EH (cell line): ENCODE measurements at regions not wholly inside any gene's neighbourhood (a gene's known extent, or its start where the extent isn't known, plus 50 kb on each side); places are given as distances from the start of the nearest gene placed in this dataset.

Source experiments
- DNase-seq: peaks from one replicate; pipeline ENCODE4 v3.0.0-alpha.2; 2015; ENCODE audit warnings: low read depth

DNA sequence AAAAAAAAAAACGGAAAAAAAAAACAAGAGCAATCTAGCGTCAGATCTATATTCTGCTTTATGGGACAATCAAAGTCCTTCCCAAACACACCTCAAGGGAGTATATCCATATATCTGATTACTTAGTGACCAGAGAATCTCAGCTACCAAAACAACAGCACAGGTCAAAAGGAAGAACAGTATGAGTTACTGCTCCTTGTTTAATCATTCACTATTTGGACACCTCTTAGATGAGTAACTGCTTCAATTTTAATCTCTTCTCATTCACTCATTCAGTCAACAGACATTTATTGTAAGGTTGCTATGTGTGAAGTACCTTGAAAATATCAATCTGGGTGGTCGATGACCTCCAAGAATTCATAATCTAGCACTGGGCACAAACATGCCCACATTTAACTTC, 193.2 kb downstream of the IRS2 start:
- no peak for DNase-seq

DNA sequence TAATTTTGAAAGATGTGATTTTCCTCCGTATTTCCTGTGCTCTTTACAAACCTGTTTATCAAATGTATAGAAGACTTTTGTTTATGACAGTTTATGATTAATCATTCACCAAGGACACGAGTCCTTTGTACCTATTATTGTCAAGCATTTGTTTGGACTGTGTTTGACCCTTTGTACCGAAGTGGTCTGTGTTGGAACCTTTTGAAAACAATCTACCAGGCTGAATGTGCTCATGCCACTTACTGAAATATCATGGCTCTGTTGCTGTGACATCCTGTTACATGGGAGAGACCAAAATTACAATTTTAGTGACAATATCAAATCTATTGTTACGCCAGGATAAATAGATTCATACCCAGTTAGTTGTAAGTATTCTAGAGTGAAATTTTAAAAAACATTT, 193.6 kb downstream of the IRS2 start:
- DNase-seq = no peak

DNA sequence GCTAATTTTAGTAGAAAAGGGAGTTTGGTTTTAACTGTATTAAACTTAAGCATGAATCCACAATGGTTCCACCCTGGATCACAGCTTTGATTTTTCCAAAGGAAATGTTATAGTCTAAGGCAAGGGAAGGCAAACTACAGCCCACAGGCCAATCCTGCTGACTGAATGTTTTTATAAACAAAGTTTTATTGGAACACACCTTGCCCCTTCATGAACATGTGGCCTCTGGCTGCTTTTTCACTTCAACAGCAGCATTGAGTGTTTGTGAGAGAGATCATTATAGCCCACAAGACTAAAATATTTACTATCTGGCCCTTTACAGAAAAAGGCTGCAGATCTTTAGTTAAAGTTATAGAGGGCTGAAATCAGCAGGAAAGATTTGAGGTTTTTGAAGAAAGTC, 198.7 kb downstream of the IRS2 start:
- no peak for DNase-seq

DNA sequence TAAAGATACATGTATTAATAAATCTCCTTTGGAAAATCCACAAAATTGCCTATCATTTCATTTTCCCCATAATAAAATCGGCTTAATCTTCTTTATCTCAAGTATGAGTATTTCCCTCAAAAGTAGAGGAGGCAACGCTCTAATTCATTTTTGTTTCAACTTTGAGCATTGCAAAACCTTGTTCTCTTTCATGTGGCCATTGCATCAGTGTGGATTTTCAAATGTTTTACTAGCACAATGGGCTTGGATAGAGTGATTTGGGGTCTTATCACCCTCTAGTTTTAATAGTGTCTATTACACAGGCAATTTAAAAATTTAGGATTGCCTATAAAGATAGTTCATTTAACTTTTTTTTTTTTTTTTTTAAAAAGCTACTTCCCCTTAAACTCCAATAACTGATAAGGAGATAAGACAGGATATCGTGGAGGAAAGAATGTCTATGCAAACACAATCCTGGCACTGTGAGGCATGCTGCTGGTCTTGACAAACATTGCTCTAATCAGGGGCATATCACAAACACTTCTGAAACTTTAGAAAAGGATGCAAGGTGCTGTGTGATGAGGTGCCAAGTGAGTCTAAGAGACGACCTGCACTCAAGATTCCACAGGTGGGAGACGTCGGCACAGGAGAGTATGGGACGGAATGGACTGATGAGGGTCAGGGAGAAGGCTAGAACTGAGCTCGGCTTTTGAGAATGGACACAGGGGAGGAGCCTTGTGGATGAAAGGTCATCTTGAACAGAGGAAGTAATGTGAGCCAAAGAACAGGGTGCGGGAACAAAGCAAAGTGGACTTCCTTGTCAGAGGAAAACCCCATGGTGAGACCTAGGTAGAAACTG, 199.7 kb downstream of the IRS2 start:
- DNase-seq = no peak

DNA sequence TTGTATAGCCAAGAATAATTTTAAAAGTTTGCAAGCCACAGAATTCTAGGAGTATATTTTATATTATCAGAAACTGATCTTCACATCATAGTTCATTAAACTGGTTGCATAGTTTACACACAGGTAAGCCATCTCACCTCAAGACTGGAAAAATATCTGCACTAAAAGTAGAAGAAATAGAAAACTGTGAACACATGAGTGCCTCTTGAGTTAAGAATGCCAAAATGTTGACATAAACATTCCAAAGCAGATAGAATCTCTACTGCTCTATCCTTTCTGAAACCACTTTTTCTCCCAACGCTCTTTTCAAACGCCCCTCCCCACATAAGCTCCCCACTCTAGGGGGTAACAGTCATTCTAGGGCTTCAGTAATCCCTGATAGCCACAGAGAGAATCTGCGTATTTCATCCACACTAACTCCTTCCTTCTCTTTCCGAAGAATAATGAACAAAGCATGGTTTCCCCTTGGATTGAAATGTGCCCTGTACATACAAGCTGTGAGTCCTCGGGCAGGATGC, 201.5 kb downstream of the IRS2 start:
- no peak for DNase-seq

DNA sequence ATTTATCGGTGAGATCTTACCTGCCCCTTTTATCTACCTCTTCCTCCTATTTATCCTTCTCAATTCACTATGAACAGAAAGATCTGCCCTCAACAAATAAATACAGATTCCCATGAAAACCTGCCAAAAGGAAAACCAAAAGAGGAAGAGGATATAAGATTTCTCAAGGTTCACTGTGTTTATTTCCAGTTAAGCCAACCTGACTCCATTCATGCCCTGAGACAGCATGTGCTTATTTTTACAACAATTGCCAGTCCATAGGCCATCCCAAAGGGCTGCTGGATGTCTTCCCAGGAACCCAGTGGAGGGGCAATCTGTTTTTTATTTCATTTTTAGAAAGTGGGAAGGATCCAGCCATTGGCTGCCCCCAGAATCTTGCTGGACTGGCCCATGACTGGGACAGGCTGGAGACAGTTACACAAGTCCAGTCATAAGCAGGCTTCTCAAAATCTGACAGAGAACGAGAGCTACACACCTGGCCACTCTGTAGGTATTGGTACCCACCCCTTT, 209.1 kb downstream of the IRS2 start:
- no peak for DNase-seq

DNA sequence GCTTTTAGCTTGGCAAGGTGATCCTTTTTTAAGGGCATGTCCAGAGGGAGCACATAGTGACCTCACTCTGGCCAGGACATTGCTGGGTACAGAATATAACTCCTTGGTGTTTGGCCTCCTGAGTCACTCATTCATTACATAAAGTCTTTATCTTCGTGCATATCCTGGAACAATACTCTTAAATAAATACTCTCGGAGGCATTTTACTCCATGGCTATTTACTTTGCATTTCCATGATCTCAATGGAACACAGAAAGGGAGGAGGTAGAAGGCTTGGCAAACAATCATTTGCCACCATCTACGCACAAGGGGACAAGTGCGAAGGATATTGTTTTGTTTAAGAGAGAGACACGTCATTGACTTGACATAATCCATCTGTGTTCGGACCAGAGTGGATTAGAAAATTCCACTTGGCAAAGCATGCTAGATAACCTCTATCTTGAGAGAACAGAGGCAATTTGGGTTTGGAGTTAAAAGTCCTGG, 210.0 kb downstream of the IRS2 start:
- no peak for DNase-seq

DNA sequence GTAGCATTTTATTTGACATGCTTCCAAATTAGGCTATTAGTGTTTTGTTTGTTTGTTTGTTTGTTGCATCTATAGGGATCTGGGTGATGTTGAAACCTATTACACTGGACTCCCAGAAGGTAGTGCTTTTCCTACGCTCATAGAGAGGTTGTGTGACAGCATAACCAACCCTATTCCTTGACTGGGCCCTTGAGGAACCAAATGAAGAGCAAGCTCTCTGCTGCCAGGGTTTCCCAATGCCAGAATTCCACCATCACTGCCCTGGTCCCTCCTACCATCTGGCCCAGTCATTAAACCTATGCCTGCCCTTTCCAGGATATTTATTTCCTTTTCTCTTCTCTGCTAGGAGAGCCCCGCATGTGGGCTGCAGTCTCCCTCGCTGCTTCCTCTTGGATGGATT, 210.6 kb downstream of the IRS2 start:
- DNase-seq = no peak

DNA sequence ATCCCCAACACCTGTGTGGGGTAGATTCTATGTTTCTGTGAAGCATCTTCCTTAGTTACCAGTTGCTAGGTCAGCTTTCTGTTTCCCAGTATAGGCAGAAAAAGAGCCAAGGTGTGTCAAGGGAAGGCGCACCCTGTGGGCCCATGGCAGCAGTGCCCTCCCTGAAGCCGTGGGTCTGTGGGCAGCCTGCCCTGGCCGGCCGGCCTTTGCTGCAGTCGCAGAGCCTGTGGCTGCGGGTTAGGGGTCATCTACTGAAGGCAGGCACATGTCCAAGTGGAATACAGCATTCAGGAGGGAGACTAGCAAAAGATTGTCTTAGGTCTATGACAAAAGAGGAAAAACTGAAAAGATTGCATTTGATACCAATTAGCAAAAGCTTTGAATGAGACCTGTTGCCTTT, 214.0 kb downstream of the IRS2 start:
- no peak for DNase-seq

DNA sequence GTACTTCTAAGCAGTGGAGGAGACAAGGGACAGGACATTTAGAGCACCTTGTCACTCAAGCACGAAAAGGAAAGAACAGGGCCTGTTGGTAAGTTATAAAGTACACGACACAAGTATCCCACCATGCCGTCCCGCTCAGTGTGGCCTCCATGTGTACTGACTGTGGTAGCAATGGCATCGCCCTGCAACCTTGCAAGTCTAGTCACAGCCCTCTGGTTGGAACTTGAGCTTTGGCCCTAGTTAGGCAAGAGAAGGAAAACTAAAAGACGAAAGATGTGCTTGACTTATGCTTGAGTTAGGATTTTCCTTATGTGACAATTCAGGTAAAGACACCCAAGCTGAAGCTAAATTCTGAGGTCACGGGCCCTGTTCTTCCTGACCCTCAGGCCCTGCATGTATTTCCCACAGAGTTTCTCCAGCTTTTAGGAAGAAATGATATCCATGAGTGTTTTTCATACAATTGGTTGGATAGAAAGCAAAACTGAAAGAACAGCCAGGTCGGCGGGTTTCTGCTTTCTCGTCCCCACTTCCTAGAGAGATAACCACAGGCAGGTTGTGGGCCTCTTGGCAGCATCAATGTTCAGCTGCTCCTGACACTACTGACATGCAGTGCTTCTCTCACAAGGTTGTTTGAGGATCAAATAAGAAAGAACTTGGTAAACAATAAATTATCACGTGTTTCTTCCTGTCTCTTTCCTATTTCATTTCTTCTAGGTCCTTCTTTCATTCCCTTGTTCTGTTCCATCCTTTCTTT, 216.2 kb downstream of the IRS2 start:
- DNase-seq = no peak

DNA sequence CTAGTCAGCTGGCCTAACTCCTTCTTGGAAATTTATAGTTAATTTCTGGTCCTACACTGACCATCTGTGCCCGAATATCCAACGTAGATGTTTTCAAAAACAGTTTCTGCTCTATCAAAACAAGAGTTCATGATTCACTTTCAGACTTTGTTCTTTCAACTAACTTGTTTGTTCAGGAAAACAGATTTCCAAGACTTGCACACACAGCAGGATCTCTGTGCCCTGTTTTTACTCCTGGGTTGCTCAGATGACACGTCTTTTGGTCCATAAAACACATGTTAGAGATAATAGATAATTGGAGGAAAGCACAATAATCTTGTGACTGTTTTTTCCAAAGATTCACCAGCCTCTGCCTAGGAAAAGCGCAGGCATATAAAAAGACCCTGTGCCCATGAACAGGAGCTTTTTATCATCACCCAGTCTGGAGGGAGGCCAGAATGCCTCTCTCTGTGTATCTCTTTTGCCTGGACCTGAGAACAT, 218.0 kb downstream of the IRS2 start:
- DNase-seq = no peak

DNA sequence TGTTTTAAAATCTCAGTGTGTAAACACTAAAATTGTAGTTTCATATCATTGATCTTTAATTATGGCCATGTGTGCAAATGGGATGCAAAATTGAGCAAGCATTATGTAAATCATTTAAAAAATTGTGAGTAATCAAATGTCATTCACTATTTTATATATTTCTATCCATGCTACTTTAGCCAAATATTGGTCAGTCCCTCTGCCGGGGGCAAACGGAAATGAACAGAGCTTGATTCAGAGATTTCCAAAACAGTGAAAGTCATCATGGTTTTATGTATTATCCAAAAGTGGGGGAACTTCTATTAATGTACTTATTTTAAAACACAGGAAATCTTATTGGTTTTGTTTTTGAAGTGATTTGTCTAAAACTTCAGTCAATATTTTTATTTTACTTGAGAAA, 219.1 kb downstream of the IRS2 start:
- no peak for DNase-seq

DNA sequence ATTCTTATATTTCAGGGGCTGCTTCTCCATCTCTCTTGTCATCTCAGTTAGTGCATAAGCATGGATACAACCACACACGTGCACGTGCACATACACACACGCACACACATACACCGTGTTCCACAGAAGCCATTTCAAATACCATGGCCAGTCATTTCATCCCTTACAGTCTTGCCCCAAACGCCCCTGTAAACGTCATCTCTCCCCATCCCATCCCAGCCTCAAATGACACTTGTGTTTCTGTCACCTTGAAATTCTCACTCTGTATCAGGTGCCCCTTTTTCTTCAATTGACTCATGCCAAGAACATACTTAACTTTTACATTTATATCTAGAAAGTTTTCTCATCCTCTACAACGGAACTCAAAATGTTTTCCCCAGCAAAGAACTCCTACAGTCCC, 220.5 kb downstream of the IRS2 start:
- no peak for DNase-seq

DNA sequence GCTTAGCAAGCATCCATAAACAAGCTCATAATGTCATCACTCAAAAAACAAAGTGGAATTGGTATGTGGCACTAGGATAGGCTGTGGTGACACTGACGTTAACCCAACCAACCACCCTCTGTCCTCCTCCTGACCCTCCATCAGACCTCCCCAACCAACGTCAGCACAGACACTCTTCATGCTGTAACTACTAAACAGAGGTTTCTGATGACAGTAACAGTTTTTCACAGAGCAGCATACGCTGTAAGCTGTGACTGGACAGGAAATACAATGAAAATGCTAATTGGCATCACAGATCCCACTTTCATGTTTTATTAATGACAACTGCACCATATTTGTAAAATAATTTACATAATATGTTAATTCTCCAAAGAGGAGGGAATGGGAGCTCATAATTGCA, 238.0 kb downstream of the IRS2 start:
- no peak for DNase-seq

DNA sequence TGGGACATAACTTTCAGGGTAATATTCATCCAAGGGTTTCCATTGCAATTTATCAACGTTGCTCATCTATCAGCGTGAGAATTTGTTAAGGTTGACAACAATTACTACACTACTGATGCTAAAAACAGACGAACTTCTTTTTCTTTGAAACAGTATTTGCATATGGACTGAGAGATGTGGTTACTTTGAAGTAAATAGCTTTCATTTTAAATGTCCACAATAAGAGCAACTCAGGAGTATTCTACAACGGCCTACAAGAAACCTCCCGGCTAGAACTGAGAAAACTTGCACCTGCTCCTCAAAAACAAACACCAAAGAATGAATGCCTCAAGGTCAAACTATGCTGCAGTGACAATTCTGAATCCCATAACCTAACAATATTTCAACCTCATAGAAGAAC, 238.4 kb downstream of the IRS2 start:
- no peak for DNase-seq

DNA sequence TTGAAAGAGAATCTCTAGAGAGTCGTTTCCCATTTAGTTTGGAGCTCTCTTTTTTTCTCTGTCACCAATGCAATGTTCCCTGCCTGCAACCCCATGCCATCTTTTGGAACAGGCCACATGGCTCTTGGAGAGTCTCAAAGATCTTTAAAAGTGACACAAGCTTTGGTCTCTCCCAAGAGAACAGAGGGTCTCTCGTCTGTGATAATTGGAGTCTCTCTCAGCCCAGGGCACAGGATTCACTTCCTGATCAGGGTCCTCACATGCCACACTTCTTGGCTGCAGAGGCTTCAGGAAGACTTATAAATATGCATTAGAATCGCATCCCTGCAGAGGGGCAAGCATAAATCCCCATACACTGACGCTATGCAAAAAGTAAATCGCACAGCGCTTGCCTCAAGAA, 240.5 kb downstream of the IRS2 start:
- no peak for DNase-seq

DNA sequence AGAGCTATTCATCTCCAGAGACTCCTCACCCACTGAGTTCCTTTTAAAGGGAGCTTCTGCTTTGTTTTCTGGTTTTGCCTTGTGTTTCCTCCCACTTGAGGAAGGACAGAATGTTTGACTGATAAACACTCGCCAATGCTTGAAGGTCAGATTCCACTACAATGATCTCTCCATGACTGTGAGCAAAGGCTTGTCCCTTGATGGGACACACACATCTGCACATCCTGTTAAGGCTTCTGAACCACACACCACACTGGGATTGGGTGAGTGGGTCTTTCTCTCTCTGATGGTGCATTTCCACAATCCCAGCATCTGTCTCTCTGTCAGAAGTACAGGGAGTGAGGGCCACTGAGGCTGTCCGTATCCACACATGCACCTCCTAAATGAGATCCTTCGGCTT, 245.3 kb downstream of the IRS2 start:
- DNase-seq = no peak

DNA sequence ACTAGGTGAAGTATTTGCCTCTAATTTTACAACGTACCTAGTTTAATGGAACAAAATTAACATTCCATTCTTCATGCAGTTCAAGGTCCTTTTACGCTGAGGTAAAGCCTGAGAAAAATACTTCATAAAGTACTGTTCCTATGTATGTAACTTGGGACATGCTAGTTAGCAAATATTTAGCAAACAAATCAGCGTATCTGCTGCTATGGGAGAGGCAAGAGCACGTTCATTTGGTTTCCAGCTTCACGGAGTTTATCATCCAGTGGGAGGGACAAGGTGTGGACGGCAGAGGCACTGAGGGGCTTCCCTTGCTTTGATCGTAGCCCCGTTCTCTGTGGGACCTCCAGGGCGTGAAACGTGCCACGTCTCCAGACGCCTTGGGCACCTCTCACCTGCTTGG, 248.8 kb downstream of the IRS2 start:
- no peak for DNase-seq

DNA sequence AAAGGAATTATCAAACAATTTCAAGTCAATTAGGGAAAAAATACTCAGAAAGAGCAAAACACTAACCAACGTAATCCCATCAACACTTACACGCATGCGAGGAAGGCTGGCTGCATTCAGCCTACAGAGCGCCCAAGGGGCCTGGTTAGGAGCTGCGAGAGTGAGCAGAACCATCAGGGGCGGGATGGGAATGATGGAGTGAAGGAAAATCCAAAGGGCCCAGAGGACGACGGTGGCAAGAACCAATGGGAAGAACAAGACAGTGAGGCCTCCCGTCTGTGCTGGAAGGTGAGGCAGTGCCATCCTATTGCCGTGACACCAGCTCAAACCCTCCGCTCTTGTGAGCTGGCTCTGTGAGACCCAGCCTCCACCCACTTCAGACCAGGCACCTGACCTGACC, 253.0 kb downstream of the IRS2 start:
- DNase-seq = no peak

DNA sequence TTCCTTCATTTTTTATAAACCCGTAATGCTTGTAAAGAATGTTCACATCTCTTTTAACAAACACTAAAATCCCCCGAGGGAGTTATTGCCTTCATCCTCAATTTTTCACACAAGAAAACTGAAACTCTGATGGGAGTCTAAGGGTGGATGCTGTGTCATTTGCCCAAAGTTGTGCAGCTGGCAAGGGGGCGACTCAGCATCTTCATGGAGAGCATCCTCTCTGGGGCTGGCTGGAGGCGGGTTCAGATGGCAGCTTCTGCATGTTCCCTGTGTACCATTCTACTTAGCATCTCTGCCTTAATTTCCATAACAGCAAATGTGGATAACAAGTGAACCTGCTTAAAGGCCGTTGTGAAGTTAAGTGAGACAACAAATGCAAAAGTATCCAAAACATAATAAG, 256.4 kb downstream of the IRS2 start:
- DNase-seq = no peak

DNA sequence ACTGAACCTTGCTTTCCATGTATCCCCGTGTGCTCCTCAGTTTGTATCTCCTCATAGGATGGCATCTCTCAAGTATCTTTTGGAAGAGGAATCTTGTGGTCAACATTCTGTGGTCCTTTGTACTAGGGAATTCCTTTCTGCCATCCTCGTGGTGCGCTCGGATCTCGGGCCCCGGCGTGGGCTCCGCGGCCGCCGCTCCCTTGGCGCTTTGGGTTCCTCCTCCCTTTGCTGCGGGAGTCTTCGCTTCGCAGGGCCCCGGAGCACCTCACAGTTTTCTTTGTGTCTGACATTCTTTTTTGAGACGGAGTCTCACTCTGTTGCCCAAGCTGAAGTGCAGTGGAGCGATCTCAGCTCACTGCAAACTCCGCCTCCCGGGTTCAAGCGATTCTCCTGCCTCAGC, 264.7 kb downstream of the IRS2 start:
- no peak for DNase-seq

DNA sequence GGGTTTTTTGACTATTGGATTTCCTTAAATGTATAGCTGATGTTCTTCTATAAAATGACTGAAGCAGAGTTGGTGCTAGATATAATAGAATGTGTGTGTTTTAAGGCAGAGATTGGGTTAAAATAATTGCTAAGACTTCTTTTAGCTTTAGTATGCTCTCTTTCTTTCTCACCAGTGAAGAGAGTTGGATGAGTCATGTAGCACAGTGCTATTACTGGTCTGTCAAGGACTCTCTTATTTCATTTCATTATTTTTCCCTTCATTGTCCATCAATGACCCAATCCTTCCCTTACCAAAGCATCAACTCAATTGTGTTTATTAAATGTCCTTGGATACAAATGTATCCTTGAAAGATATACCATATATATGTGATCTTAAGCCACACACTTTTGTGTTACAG, 268.9 kb downstream of the IRS2 start:
- no peak for DNase-seq

DNA sequence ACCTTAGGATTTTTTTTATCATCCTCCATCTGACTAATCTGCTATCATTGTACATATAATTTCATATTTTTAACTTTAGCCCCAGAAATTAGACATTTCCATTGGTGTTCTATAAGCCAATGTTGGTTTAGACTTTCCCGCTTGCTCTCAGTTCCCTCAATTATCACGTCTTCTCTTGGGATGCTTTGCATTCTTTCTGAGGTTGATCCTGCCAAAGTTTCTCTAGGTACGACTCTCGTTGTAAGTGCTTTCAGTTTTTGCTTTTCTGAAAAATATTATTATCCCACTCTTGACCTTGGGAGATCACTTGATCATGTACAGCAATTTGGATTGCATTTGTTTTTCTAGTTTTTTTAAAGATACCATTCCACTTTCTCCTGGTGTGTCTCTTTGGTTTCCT, 270.2 kb downstream of the IRS2 start:
- no peak for DNase-seq
